Activated CD4-positive, alpha-beta T cell treated with anti-CD3 and anti-CD28 coated beads for 36 hours (primary cell): ENCODE measurements at regions not wholly inside any gene's neighbourhood (a gene's known extent, or its start where the extent isn't known, plus 50 kb on each side); places are given as distances from the start of the nearest gene placed in this dataset.

Experiments
- ATAC-seq: fragments of 200-7000 bp; cut with Tn5 transposase; one replicate; pipeline ENCODE4 v1.10.0; 2021; ENCODE audit warnings: mild to moderate bottlenecking, moderate library complexity
- CTCF ChIA-PET: fragments of 350-600 bp; sonication (Branson Sonifier 250); formaldehyde crosslinking; loops from one replicate; lab custom pipeline; 2021; ENCODE audit warnings: antibody characterized with exemption; lab: Charles Lee
- POLR2A ChIA-PET: fragments of 350-600 bp; sonication (Branson Sonifier 250); formaldehyde crosslinking; loops from one replicate; lab custom pipeline; 2021; ENCODE audit warnings: antibody characterized with exemption, inconsistent platforms; lab: Charles Lee
- DNase-seq: peaks from one replicate; pipeline ENCODE4 v3.0.0-alpha.2; 2020
- H3K27ac Mint-ChIP-seq: one replicate; pipeline ENCODE4 v1.8.0; 2021; ENCODE audit warnings: mixed read lengths
- H3K27me3 Mint-ChIP-seq: one replicate; pipeline ENCODE4 v1.8.0; 2021; ENCODE audit warnings: mixed read lengths
- H3K36me3 Mint-ChIP-seq: one replicate; pipeline ENCODE4 v1.8.0; 2021; ENCODE audit warnings: low read depth, mixed read lengths
- H3K4me1 Mint-ChIP-seq: one replicate; pipeline ENCODE4 v1.8.0; 2021; ENCODE audit warnings: mixed read lengths
- H3K4me3 Mint-ChIP-seq: one replicate; pipeline ENCODE4 v1.8.0; 2021; ENCODE audit warnings: mild to moderate bottlenecking, moderate library complexity, mixed read lengths
- H3K9me3 Mint-ChIP-seq: one replicate; pipeline ENCODE4 v1.8.0; 2021; ENCODE audit warnings: low read depth, mixed read lengths
- intact Hi-C, 2 experiments: fragments of 100-400 bp; cut with DNase I in 1 of 2; cut with micrococcal nuclease in 1 of 2; formaldehyde crosslinking; loops; one replicate each; pipeline versions ENCODE4 v1.14.2 to v1.15.1; 2022 to 2024; cut with DNase I, micrococcal nuclease

GRCh38 chrX:122441451-122441850, 742.6 kb upstream of the GRIA3 start:
- CTCF ChIA-PET = no interaction called here
- ATAC-seq (no peak), DNase-seq (no peak)
- Mint-ChIP-seq H3K36me3 (no peaks in the 10 kb centered on the region), H3K27ac (no peak overlapping the region), H3K4me1 (no peaks in the 10 kb centered on the region), H3K9me3 (peaks cover 2% of the 10 kb centered on the region), H3K4me3 (no peak overlapping the region), H3K27me3 (no peaks in the 10 kb centered on the region)
- POLR2A ChIA-PET = no interaction called here
- intact Hi-C loops = no loop called here

DNA sequence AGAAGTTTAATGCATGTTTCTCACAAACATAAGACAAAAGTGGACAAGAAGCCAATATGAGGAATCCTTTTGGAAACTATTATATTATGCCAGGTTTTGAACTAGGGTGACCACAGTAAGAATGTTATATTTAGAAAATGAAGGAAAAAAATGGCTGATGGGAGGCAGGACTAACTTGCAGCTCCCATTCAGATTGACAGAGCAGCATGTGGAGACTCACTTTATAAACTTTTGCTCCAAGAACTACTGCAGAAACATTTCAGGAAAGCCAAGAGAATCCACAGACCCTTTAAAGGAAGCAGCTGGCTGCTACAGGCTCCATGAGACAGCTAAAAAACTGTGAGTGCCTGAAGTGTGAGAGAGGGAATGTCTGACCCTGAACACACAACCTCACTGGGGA, 738.6 kb upstream of the GRIA3 start:
- H3K9me3 Mint-ChIP-seq = no peaks in the 10 kb centered on the region
- no peaks in the 10 kb centered on the region for H3K27me3 Mint-ChIP-seq
- H3K4me1 Mint-ChIP-seq = no peaks in the 10 kb centered on the region
- no peaks in the 10 kb centered on the region for H3K36me3 Mint-ChIP-seq
- ChIA-PET CTCF (no interaction called here), POLR2A (no interaction called here)
- H3K4me3 Mint-ChIP-seq = no peak overlapping the region
- ATAC-seq (no peak), DNase-seq (no peak)
- intact Hi-C loops = no loop called here
- no peak overlapping the region for H3K27ac Mint-ChIP-seq

DNA sequence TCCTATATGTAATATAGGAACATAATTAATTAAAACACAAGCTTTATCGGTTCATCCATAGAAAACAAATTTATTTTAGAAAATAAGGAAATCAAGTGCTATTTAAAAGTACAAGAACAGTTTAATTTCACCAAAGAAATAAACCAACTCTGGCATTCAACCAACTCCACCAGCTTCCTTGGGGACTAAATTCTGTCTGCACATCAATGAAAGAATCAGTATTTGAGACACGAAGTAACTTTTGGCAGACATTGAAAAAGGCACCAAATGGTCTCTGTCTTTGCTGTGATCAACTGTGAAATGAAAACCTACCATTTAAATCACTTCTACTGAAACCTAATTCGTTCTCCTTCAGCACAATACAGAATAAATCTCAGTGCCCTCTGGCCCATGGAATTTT, 719.7 kb upstream of the GRIA3 start:
- no peak overlapping the region for H3K4me3 Mint-ChIP-seq
- H3K4me1 Mint-ChIP-seq = no peaks in the 10 kb centered on the region
- H3K27ac Mint-ChIP-seq = no peak overlapping the region
- no peak for DNase-seq
- CTCF ChIA-PET = no interaction called here
- intact Hi-C loops = no loop called here
- H3K27me3 Mint-ChIP-seq = no peaks in the 10 kb centered on the region
- H3K36me3 Mint-ChIP-seq = no peaks in the 10 kb centered on the region
- no peaks in the 10 kb centered on the region for H3K9me3 Mint-ChIP-seq
- no peak for ATAC-seq
- POLR2A ChIA-PET = no interaction called here

- ChIA-PET POLR2A (no interaction called here), CTCF (no interaction called here)
- no peak for DNase-seq
- H3K4me1 Mint-ChIP-seq = no peaks in the 10 kb centered on the region
- intact Hi-C loops = no loop called here
- no peaks in the 10 kb centered on the region for H3K36me3 Mint-ChIP-seq
- H3K27me3 Mint-ChIP-seq = no peaks in the 10 kb centered on the region
- no peak overlapping the region for H3K4me3 Mint-ChIP-seq
- no peak overlapping the region for H3K27ac Mint-ChIP-seq
- H3K9me3 Mint-ChIP-seq = no peaks in the 10 kb centered on the region
- no peak for ATAC-seq
Measured at GRCh38 chrX:122475306-122475705, 708.8 kb upstream of the GRIA3 start.

GRCh38 chrX:122500556-122500955, 683.5 kb upstream of the GRIA3 start:
- ATAC-seq (no peak), DNase-seq (no peak)
- Mint-ChIP-seq H3K9me3 (peaks cover 5% of the 10 kb centered on the region), H3K36me3 (no peaks in the 10 kb centered on the region), H3K4me3 (no peak overlapping the region), H3K4me1 (no peaks in the 10 kb centered on the region), H3K27ac (no peak overlapping the region), H3K27me3 (no peaks in the 10 kb centered on the region)
- intact Hi-C loops = no loop called here
- POLR2A ChIA-PET = no interaction called here
- CTCF ChIA-PET = no interaction called here

- Mint-ChIP-seq H3K4me3 (no peak overlapping the region), H3K27ac (no peak overlapping the region), H3K4me1 (no peaks in the 10 kb centered on the region), H3K36me3 (no peaks in the 10 kb centered on the region), H3K9me3 (peaks cover 5% of the 10 kb centered on the region), H3K27me3 (no peaks in the 10 kb centered on the region)
- no peak for ATAC-seq
- DNase-seq = no peak
- ChIA-PET CTCF (no interaction called here), POLR2A (no interaction called here)
- intact Hi-C loops = no loop called here
Measured at GRCh38 chrX:122501652-122502051, 682.4 kb upstream of the GRIA3 start.

- DNase-seq = no peak
- no peak overlapping the region for H3K4me3 Mint-ChIP-seq
- H3K9me3 Mint-ChIP-seq = peaks cover 3% of the 10 kb centered on the region
- POLR2A ChIA-PET = no interaction called here
- intact Hi-C loops = no loop called here
- H3K27me3 Mint-ChIP-seq = no peaks in the 10 kb centered on the region
- CTCF ChIA-PET = no interaction called here
- no peak overlapping the region for H3K27ac Mint-ChIP-seq
- H3K4me1 Mint-ChIP-seq = no peaks in the 10 kb centered on the region
- no peaks in the 10 kb centered on the region for H3K36me3 Mint-ChIP-seq
- ATAC-seq = no peak
Measured at GRCh38 chrX:122504026-122504425, 680.1 kb upstream of the GRIA3 start.

DNA sequence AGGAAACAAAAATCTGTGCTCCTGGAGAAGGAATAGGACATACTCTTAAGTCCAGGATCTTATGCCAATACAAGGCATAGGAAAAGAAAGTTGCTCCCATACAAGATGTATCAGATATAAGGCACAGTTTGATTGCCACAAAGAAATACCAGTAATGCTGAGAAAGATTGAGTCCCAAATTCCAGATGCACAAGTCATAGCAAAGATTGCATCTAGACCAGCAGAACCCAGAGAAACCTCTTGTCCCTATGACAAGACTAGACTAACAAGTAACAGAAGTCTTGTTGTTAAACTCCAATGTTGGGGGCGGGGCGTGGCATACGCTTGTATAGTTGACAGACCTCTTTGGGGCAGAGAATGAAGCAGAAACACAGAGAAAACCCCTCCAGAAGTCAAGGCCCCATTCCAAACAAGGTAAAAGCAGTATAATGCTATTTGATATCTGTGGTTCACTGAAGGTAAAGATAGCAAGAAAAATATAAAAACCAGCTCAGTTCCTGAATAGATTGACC, 671.5 kb upstream of the GRIA3 start:
- Mint-ChIP-seq H3K27ac (no peak overlapping the region), H3K4me3 (no peak overlapping the region), H3K27me3 (no peaks in the 10 kb centered on the region), H3K4me1 (no peaks in the 10 kb centered on the region), H3K36me3 (no peaks in the 10 kb centered on the region), H3K9me3 (peaks cover 3% of the 10 kb centered on the region)
- ATAC-seq = no peak
- POLR2A ChIA-PET = no interaction called here
- CTCF ChIA-PET = no interaction called here
- no peak for DNase-seq
- intact Hi-C loops = no loop called here

DNA sequence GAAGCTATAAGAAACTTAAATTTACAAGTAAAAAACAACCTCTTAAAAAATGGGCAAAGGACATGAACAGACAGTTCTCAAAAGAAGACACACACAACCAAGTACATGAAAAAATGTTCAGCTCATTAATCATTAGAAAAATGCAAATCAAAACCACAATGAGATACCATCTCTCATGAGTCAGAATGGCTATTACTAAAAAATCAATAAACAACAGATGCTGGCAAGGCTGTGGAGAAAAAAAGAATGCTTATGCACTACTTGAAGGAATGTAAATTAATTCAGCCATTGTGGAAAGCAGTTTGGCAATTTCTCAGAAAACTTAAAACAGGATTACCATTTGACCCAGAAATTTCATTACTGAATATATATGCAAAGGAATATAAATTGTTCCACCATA, 666.3 kb upstream of the GRIA3 start:
- Mint-ChIP-seq H3K4me3 (no peak overlapping the region), H3K4me1 (no peaks in the 10 kb centered on the region), H3K9me3 (peaks cover 3% of the 10 kb centered on the region), H3K36me3 (no peaks in the 10 kb centered on the region), H3K27me3 (no peaks in the 10 kb centered on the region), H3K27ac (no peak overlapping the region)
- ATAC-seq = no peak
- ChIA-PET POLR2A (no interaction called here), CTCF (no interaction called here)
- intact Hi-C loops = no loop called here
- DNase-seq = no peak

GRCh38 chrX:122545778-122546177, 638.3 kb upstream of the GRIA3 start:
- H3K9me3 Mint-ChIP-seq = no peaks in the 10 kb centered on the region
- CTCF ChIA-PET = no interaction called here
- H3K27ac Mint-ChIP-seq = no peak overlapping the region
- H3K4me3 Mint-ChIP-seq = no peak overlapping the region
- H3K27me3 Mint-ChIP-seq = no peaks in the 10 kb centered on the region
- no peaks in the 10 kb centered on the region for H3K36me3 Mint-ChIP-seq
- H3K4me1 Mint-ChIP-seq = no peaks in the 10 kb centered on the region
- intact Hi-C loops = no loop called here
- no peak for DNase-seq
- POLR2A ChIA-PET = no interaction called here
- no peak for ATAC-seq

GRCh38 chrX:122546269-122546668, 637.8 kb upstream of the GRIA3 start:
- Mint-ChIP-seq H3K4me3 (no peak overlapping the region), H3K36me3 (no peaks in the 10 kb centered on the region), H3K9me3 (no peaks in the 10 kb centered on the region), H3K27me3 (no peaks in the 10 kb centered on the region), H3K4me1 (no peaks in the 10 kb centered on the region), H3K27ac (no peak overlapping the region)
- CTCF ChIA-PET = no interaction called here
- intact Hi-C loops = no loop called here
- POLR2A ChIA-PET = no interaction called here
- ATAC-seq (no peak), DNase-seq (no peak)

DNA sequence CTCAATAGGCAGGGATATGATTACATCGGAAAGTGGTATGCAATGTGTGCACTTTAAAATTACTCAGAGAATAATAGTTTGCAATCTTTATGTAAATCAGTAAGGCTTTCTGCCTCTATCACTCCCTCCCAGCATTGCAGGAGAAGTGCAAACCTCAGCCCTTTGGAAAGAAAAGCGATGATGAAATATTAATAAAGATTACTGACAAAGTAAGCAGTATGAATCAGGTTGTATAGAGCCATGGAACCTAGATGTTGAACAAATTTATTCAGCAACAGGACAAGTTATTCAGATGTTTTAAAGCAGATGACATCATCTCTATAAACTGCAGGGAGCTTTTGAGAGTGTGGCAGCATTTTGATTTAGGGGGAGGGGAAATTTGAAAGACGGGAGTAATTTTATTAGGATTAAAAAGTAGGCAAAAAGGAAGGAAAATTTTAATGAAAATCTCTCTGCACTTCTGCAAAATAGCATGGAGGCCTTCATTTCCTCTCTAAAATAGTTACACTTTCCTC, 631.7 kb upstream of the GRIA3 start:
- no peaks in the 10 kb centered on the region for H3K4me1 Mint-ChIP-seq
- no peak for DNase-seq
- POLR2A ChIA-PET = no interaction called here
- no peak overlapping the region for H3K4me3 Mint-ChIP-seq
- H3K27ac Mint-ChIP-seq = no peak overlapping the region
- ATAC-seq = no peak
- H3K9me3 Mint-ChIP-seq = peaks cover 3% of the 10 kb centered on the region
- CTCF ChIA-PET = no interaction called here
- no peaks in the 10 kb centered on the region for H3K36me3 Mint-ChIP-seq
- intact Hi-C loops = no loop called here
- no peaks in the 10 kb centered on the region for H3K27me3 Mint-ChIP-seq

DNA sequence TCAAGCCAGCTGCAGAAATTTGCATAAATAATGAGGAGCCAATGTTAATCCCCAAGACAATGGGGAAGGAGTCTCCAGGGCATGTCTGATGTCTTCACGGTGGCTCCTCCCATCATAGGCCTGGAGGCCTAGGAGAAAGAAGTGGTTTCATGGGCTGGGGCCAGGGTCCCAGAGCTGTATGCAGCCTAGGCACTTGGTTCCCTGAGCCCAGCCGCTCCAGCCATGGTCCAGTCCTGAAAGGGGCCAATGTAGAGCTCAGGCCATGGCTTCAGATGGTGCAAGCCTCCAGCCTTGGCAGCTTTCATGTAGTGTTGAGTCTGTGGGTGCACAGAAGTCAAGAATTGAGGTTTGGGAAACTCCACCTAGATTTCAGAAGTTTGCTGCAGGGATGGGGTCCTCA, 628.2 kb upstream of the GRIA3 start:
- ATAC-seq (no peak), DNase-seq (no peak)
- intact Hi-C loops = no loop called here
- H3K27ac Mint-ChIP-seq = no peak overlapping the region
- H3K4me3 Mint-ChIP-seq = no peak overlapping the region
- no peaks in the 10 kb centered on the region for H3K36me3 Mint-ChIP-seq
- no peaks in the 10 kb centered on the region for H3K27me3 Mint-ChIP-seq
- no peaks in the 10 kb centered on the region for H3K4me1 Mint-ChIP-seq
- peaks cover 3% of the 10 kb centered on the region for H3K9me3 Mint-ChIP-seq
- CTCF ChIA-PET = no interaction called here
- POLR2A ChIA-PET = no interaction called here
